Astrocyte of the spinal cord (primary cell): ENCODE measurements at regions not wholly inside any gene's neighbourhood (a gene's known extent, or its start where the extent isn't known, plus 50 kb on each side); places are given as distances from the start of the nearest gene placed in this dataset.

Experiments
- DNase-seq: peaks from one replicate; pipeline ENCODE4 v3.0.0; 2011; ENCODE audit warnings: low read depth, low spot score
- H3K4me3 ChIP-seq: 2 replicates; pipeline ENCODE4 v1.5.1; 2011; ENCODE audit warnings: low read depth, mild to moderate bottlenecking, low read length, moderate library complexity
- CTCF ChIP-seq: IDR thresholded peaks from 2 replicates; pipeline ENCODE4 v1.5.1; 2012; ENCODE audit warnings: low read depth, mild to moderate bottlenecking, low read length, inconsistent platforms
- in situ Hi-C: cut with HindIII; loops from 2 replicates; pipeline ENCODE4 v1.10.0; 2017; ENCODE audit warnings: low sequenced_read_pairs

DNA sequence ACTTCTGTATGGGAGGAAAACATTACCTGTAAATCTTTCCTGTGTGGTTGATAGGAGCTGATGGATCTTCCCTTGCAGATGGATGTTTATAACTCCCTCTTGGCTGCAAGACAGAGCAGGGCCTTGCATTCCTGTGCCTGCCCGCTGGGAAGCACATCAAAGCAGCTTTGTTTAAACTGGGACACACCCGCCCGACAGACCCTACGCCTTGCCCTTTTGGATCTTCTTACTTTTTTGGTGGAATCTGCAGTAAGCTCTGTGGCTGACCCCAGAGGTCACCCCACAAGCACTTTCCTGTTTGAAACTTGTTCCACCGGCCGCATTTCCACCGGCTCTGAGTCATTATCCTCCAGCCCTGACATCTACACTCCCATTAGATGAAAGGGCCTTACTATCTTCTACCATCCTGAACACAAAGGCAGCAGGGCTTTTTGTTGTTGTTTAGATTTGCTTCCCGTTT is 244.1 kb upstream of the STT3B start:
- no peak for TF ChIP-seq CTCF
- DNase-seq: peak; percentile 88
- in situ Hi-C loops: no loop called here
- H3K4me3 ChIP-seq: no peak overlapping the region

DNA sequence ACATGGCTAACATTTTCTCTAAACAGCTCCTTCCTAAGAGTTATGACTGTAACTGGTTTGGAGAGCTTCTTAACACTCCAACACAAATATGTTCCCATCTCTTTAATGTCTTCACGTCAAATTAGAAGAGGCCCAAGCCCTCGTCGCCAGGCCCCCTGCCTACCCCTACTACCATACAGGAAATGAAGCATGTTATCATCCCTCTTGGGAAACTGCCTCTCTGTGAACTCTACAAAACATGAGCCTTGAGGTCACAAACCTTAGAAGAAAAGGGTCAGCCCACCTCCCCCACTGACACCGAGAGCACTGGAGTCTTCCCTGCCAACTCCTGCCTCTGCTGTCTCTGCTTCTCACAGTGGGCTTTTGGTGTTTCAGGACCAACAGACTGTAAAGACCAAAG is 243.1 kb upstream of the STT3B start:
- in situ Hi-C loops: no loop called here
- DNase-seq: no peak
- TF ChIP-seq CTCF: no peak
- H3K4me3 ChIP-seq: no peak overlapping the region

DNA sequence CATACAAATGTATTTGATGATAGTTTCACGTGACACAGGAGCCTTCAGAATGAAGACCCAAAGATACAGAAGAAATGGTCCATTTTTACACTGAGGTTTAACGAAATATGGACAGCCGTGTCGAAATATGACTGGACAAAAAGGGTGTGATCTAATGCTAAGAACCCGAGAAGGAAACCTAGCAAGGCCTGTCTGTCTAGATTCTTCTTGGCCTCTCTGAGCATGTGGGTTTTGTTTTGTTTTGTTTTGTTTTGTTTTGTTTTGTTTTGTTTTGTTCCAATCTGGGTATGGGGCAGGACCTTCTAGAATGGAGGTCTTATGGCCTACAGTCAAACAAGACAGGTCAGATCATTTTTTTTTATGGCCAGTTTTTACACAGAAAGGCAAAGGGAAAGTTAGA is 242.7 kb upstream of the STT3B start:
- in situ Hi-C loops: no loop called here
- no peak for DNase-seq
- TF ChIP-seq CTCF: no peak
- H3K4me3 ChIP-seq: no peak overlapping the region

- TF ChIP-seq CTCF: no peak
- in situ Hi-C loops: no loop called here
- H3K4me3 ChIP-seq: no peak overlapping the region
- no peak for DNase-seq
Observed at GRCh38 chr3:31291818-31292217, 240.9 kb upstream of the STT3B start.

GRCh38 chr3:31294430-31295149 is 238.1 kb upstream of the STT3B start:
- in situ Hi-C loops: no loop called here
- H3K4me3 ChIP-seq: no peak overlapping the region
- no peak for DNase-seq
- no peak for TF ChIP-seq CTCF

GRCh38 chr3:31295150-31295765 is 237.5 kb upstream of the STT3B start:
- in situ Hi-C loops: no loop called here
- no peak for TF ChIP-seq CTCF
- no peak for DNase-seq
- no peak overlapping the region for H3K4me3 ChIP-seq
